Activated CD4-positive, alpha-beta T cell treated with anti-CD3 and anti-CD28 coated beads, Interleukin-2, amount 50 U/mL, for 4 hours (primary cell): ENCODE measurements at regions not wholly inside any gene's neighbourhood (a gene's known extent, or its start where the extent isn't known, plus 50 kb on each side); places are given as distances from the start of the nearest gene placed in this dataset.

ENCODE experiments used
- DNase-seq, 2 experiments: peaks; one replicate each; pipeline ENCODE4 v3.0.0-alpha.2; 2020

GRCh38 chr9:118829334-118829733, 539.9 kb downstream of the BRINP1 start:
- DNase-seq = no peak

GRCh38 chr9:118832371-118832770, 536.9 kb downstream of the BRINP1 start:
- no peak for DNase-seq

- no peak for DNase-seq
These were observed 532.3 kb downstream of the BRINP1 start for GRCh38 chr9:118836891-118837290.

- DNase-seq = no peak
These were observed 497.7 kb downstream of the BRINP1 start for GRCh38 chr9:118871531-118871930.

- DNase-seq = no peak
These were observed 486.6 kb downstream of the BRINP1 start for GRCh38 chr9:118882684-118883083.

- no peak for DNase-seq
These were observed 485.8 kb downstream of the BRINP1 start for GRCh38 chr9:118883411-118883810.

GRCh38 chr9:118891213-118891612, 478.0 kb downstream of the BRINP1 start:
- no peak for DNase-seq

- no peak for DNase-seq
These were observed 472.8 kb downstream of the BRINP1 start for GRCh38 chr9:118896324-118897000.

GRCh38 chr9:118918180-118918579, 451.1 kb downstream of the BRINP1 start:
- no peak for DNase-seq

GRCh38 chr9:118928722-118929121, 440.5 kb downstream of the BRINP1 start:
- no peak for DNase-seq

GRCh38 chr9:118929287-118929686, 439.9 kb downstream of the BRINP1 start:
- DNase-seq = no peak

GRCh38 chr9:118931941-118932340, 437.3 kb downstream of the BRINP1 start:
- no peak for DNase-seq

GRCh38 chr9:118938581-118938980, 430.7 kb downstream of the BRINP1 start:
- DNase-seq = no peak

- no peak for DNase-seq
These were observed 428.8 kb downstream of the BRINP1 start for GRCh38 chr9:118940473-118940872.

- no peak for DNase-seq
These were observed 422.6 kb downstream of the BRINP1 start for GRCh38 chr9:118946669-118947068.

GRCh38 chr9:118954857-118955256, 414.4 kb downstream of the BRINP1 start:
- DNase-seq = no peak

GRCh38 chr9:118957585-118957984, 411.6 kb downstream of the BRINP1 start:
- no peak for DNase-seq

- no peak for DNase-seq
These were observed 409.9 kb downstream of the BRINP1 start for GRCh38 chr9:118959366-118959765.

- no peak for DNase-seq
These were observed 407.4 kb downstream of the BRINP1 start for GRCh38 chr9:118961857-118962256.

GRCh38 chr9:118962426-118962825, 406.8 kb downstream of the BRINP1 start:
- DNase-seq = no peak

- DNase-seq = no peak
These were observed 405.6 kb downstream of the BRINP1 start for GRCh38 chr9:118963674-118964073.

- no peak for DNase-seq
These were observed 401.3 kb downstream of the BRINP1 start for GRCh38 chr9:118967901-118968300.

- DNase-seq = no peak
These were observed 393.5 kb downstream of the BRINP1 start for GRCh38 chr9:118975736-118976135.

GRCh38 chr9:118976160-118976559, 393.1 kb downstream of the BRINP1 start:
- no peak for DNase-seq

- no peak for DNase-seq
These were observed 384.6 kb downstream of the BRINP1 start for GRCh38 chr9:118984607-118985006.
